ENCODE measurements at regions not wholly inside any gene's neighbourhood (a gene's known extent, or its start where the extent isn't known, plus 50 kb on each side); places are given as distances from the start of the nearest gene placed in this dataset.

- Histone ChIP-seq H3F3A (ENCODE audit: insufficient read depth, low read depth) (no peaks in the 10 kb centered on the region), H3K4me3 (no peak overlapping the region), H3K36me3 (ENCODE audit: low read depth) (no peaks in the 10 kb centered on the region), H3K27ac (no peak overlapping the region), H3K79me2 (ENCODE audit: low read depth) (no peaks in the 10 kb centered on the region), H3K4me2 (peak overlapping the region; percentile 28; the same call in 1 of the 2 replicates), H2AFZ (peak overlapping the region; percentile 56), H3K9me3 (ENCODE audit: insufficient read depth, low read depth) (no peaks in the 10 kb centered on the region; the same call in 1 of the 2 replicates), H3K4me1 (replicated peaks; ENCODE audit: insufficient read depth) (no peaks in the 10 kb centered on the region), H3K9me2 (ENCODE audit: insufficient read depth) (no peaks in the 10 kb centered on the region), H4K20me1 (ENCODE audit: insufficient read depth) (no peaks in the 10 kb centered on the region), H3K27me3 (ENCODE audit: insufficient read depth, low read depth) (no peaks in the 10 kb centered on the region)
- no peak for DNase-seq
- BruUV-seq (replicated peaks): no TSS peak
- CTCF ChIA-PET: no interaction called here
- intact Hi-C loops (cut with micrococcal nuclease; ENCODE audit: unreplicated experiment): no loop called here
- POLR2A ChIA-PET (ENCODE audit: unreplicated experiment): no interaction called here
- TF ChIP-seq CTCF (conservative IDR thresholded peaks at IDR 0.05): no peak
- TF ChIP-seq EZH2 (IDR thresholded peaks at IDR 0.05; ENCODE audit: low read depth): no peak
These were observed 171.3 kb downstream of the ST8SIA4 start for GRCh38 chr5:100731768-100732167.

DNA sequence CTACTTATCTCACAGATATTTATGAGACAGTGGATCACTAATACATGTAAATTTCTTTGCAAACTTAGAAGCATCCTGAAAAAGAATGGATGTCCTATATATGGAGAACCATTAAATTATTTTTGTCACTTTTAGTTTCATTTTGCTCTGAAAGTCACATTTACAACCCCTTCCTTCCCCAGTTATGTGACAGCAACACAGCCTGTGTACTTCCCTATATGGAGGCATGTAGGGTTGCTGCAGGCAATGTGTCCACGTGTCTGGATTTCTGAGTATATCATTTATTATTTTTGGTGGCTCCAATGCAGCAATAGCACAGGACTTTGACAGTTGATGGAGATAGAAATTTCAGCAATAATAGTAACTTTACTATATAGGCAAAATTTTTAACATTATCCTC lies 156.4 kb downstream of the ST8SIA4 start:
- no peaks in the 10 kb centered on the region for H3K36me3 ChIP-seq (ENCODE audit: low read depth)
- DNase-seq: no peak
- H3K27me3 ChIP-seq (ENCODE audit: insufficient read depth, low read depth): no peaks in the 10 kb centered on the region
- no TSS peak for BruUV-seq (replicated peaks)
- ChIA-PET POLR2A (ENCODE audit: unreplicated experiment) (no interaction called here), CTCF (no interaction called here)
- H3K27ac ChIP-seq: no peak overlapping the region
- H3K4me3 ChIP-seq: no peak overlapping the region
- no peak overlapping the region for H2AFZ ChIP-seq
- no peaks in the 10 kb centered on the region for H3K9me2 ChIP-seq (ENCODE audit: insufficient read depth)
- no peak overlapping the region for H3K4me2 ChIP-seq
- TF ChIP-seq EZH2 (IDR thresholded peaks at IDR 0.05; ENCODE audit: low read depth) (no peak), CTCF (conservative IDR thresholded peaks at IDR 0.05) (no peak)
- no peaks in the 10 kb centered on the region for H3K9me3 ChIP-seq (ENCODE audit: insufficient read depth, low read depth)
- no peaks in the 10 kb centered on the region for H3K4me1 ChIP-seq (replicated peaks; ENCODE audit: insufficient read depth)
- H4K20me1 ChIP-seq (ENCODE audit: insufficient read depth): no peaks in the 10 kb centered on the region
- intact Hi-C loops (cut with micrococcal nuclease; ENCODE audit: unreplicated experiment): loop anchor here (5.0 kb wide), 1 partner anchor 1211 kb away; no protein-coding TSS in a partner anchor
- H3F3A ChIP-seq (ENCODE audit: insufficient read depth, low read depth): no peaks in the 10 kb centered on the region
- no peaks in the 10 kb centered on the region for H3K79me2 ChIP-seq (ENCODE audit: low read depth)

DNA sequence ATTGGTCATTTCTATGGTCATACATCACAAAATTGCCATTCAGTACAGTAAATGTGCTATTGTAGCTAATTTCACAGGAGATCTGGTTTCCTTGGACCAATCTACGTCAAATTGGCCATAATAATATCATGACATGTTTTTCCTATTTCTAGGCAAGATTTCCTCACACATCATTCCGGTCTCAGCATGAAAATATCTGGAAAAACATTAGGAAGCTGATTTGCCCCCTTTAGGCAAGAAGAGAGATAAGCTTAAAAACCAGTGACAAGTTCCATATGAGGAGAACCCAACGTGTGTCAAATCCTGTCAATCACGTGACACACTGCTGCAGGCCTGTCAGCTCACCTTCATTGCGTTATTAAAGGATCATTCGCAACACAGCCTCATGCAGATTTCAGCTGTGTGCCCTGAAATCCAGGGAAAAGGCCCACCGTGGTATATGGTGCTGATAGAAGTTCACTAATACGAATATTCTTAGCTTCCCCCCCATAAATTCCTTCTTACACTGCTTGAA lies 153.3 kb downstream of the ST8SIA4 start:
- Histone ChIP-seq H3K4me1 (replicated peaks; ENCODE audit: insufficient read depth) (no peaks in the 10 kb centered on the region), H3K79me2 (ENCODE audit: low read depth) (no peaks in the 10 kb centered on the region), H3K27me3 (ENCODE audit: insufficient read depth, low read depth) (no peaks in the 10 kb centered on the region), H3F3A (ENCODE audit: insufficient read depth, low read depth) (no peaks in the 10 kb centered on the region), H3K36me3 (ENCODE audit: low read depth) (no peaks in the 10 kb centered on the region), H2AFZ (no peak overlapping the region), H3K9me3 (ENCODE audit: insufficient read depth, low read depth) (no peaks in the 10 kb centered on the region), H3K9me2 (ENCODE audit: insufficient read depth) (no peaks in the 10 kb centered on the region), H3K4me2 (no peak overlapping the region), H3K27ac (no peak overlapping the region), H3K4me3 (no peak overlapping the region), H4K20me1 (ENCODE audit: insufficient read depth) (no peaks in the 10 kb centered on the region)
- intact Hi-C loops (cut with micrococcal nuclease; ENCODE audit: unreplicated experiment): loop anchor here (5.0 kb wide), 1 partner anchor 1207 kb away; no protein-coding TSS in a partner anchor
- ChIA-PET CTCF (no interaction called here), POLR2A (ENCODE audit: unreplicated experiment) (no interaction called here)
- no peak for DNase-seq
- no TSS peak for BruUV-seq (replicated peaks)
- TF ChIP-seq EZH2 (IDR thresholded peaks at IDR 0.05; ENCODE audit: low read depth) (no peak), CTCF (conservative IDR thresholded peaks at IDR 0.05) (no peak)

Data from PC-9 (cell line).